HG02981 (cell line): ENCODE measurements at regions not wholly inside any gene's neighbourhood (a gene's known extent, or its start where the extent isn't known, plus 50 kb on each side); places are given as distances from the start of the nearest gene placed in this dataset.
"Not testable (repeated sequence)": the region's sequence is repeated elsewhere in the genome, so short reads cannot be mapped to it uniquely, and the experiment has no call there.

ENCODE experiments used
- ATAC-seq: cut with Tn5 transposase; IDR thresholded peaks from one replicate; pipeline ENCODE4 v1.9.1; 2021; ENCODE audit warnings: mild to moderate bottlenecking, moderate library complexity; ENCODE audit not compliant: unreplicated experiment

GRCh38 chr3:124303305-124303910 lies 311.5 kb upstream of the ROPN1 start:
- ATAC-seq: no peak

- no peak for ATAC-seq
Observed at GRCh38 chr3:124306665-124307064, 314.7 kb upstream of the ROPN1 start.

DNA sequence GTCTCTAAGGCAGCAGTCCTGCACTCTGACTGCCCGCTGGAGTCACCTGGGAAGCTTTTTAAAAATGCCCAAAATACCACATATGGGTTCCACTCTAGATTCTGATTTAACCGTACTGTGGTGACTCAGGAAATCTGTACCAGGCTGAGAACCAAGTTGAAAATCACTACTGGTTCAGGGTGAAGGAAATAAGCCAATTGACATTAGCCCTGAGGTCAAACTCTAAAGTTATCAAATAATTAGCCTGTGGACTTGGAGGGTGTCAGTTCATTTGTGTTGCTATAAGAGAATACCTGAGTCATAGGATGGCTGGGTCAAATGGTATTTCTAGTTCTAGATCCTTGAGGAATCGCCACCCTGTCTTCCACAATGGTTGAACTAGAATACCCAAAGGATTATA lies 321.7 kb upstream of the ROPN1 start:
- no peak for ATAC-seq

GRCh38 chr3:124315215-124316033 lies 323.5 kb upstream of the ROPN1 start:
- no peak for ATAC-seq

DNA sequence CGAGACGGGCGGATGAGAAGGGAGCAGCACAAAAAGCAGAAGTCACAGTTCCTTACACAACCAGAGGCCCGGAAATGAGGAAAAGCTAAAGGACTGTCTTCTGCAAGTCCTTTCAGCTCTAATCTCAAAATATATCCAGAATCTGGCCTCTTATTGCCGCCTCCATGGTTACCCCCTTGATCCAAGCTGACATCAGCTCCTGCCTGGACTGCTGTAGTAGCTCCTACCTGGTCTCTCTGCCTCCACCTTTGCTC lies 324.0 kb upstream of the ROPN1 start:
- ATAC-seq: no peak

DNA sequence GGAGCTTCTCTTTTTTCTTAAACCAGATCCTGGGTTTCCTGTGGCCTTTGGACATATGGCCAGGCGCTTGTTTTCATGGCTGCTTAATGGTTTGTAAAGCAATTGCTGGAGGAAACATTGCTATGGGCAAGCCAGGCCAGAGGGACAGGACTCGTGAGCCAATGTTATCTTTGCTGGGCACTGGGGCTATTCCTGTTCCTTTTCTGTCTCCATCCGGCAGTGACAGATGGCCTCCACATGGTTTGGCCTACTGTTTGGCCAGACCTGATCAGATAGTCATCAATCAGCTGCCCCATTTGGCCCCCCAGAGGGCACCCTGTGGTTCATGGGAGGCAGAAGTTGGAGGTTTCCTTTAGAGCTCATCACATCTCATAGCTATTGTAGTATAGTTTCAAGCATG lies 326.1 kb upstream of the ROPN1 start:
- ATAC-seq: no peak

DNA sequence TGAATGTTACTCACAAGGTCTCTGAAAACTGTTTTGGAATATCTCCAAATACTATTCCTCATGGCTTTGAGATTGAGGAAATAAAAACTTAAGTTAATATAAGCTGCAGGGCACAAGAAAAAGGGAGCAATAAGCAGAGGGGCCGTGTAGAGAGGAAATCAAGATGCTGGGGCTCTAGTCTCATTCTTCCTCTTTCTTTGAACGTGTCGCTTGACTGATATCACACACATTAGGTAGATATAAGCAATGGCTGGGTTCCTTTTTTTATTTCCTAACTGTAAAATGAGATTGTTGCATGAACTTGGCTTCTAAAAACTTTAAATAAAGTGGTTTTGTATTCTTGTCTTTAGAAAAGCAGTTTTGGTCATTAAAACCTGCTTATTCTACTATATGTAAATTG lies 326.7 kb upstream of the ROPN1 start:
- no peak for ATAC-seq

DNA sequence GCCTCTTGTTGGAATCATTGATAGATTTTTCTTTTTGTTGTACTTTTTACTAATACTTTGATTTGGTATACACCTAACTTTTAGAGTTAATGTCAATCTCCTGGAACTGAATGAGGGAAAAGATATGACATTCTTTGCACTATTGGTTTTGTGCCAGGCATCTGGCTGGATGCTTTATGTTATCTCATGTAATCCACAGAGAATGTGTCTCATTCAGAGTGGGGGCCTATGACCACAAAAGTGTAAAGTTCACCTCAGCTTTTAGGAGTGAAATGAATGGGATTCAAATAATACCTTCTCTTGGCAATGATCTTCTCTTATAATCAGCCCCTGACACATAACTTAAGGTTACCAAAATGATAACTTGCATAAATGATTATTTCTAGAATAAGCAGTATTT lies 329.1 kb upstream of the ROPN1 start:
- ATAC-seq: no peak

DNA sequence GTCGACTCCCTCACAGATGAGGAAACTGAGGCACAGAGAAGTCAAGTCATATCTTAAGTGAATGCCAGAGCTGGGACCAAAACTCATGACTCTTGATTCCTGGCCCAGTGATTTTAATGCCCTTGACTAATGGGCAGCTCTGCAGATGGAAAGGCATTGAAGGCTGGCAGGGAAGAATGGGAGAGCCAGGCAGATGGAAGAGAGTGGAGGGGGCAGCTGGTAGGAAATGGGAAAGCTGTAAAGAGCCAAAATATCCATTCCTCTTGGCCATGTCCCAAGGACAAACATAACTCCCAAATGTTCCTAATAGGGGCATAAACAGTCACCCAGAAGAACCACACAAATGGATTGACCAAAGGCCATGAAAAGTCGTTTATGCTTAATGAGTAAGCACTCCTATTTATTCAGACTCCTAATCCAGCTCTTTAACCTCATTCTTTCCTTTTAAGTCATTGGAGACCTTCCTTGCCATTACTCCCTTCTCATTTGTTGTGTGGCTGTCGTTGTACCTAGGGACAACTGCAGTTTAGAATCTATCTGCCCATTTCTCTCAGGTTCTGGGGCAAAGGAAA lies 330.5 kb upstream of the ROPN1 start:
- no peak for ATAC-seq

DNA sequence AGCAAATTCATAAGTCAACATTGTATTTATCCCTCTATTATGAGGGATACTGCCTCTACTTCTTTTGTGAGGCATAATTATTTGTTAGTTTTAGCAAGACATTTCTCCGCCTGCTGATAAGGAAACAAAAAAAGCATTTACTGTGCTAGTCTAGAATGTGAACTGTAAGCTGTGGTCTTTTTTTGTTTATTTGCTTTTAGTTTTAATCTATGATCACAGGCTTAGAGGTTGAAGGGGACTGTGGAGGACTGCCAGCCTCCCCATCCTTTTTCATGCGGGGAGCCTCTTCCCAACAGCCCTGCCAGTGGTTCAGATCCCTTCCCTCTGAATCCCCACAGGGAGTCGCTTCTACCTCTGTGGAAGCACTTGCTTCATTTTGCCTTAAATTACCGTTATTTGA lies 331.0 kb upstream of the ROPN1 start:
- ATAC-seq: no peak

GRCh38 chr3:124325248-124325647 lies 333.3 kb upstream of the ROPN1 start:
- no peak for ATAC-seq

DNA sequence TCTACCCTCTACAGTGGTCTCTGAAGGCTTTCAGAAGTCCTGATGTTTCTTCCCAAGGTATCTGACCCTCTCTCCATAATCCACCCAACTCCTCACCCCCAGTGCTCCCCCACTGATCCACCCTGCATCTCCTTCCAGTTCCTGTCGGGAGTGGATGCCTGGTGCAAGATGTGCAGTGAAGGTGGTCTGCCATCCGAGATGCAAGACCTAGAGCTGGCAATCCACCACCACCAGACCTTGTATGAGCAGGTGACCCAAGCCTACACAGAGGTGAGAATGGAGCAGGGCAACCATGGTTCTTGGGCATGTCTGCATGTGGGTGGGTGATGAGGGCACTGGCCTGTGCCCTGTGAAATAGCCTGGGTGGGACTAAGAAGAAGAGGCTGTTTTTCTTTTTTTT lies 337.8 kb upstream of the ROPN1 start:
- no peak for ATAC-seq

DNA sequence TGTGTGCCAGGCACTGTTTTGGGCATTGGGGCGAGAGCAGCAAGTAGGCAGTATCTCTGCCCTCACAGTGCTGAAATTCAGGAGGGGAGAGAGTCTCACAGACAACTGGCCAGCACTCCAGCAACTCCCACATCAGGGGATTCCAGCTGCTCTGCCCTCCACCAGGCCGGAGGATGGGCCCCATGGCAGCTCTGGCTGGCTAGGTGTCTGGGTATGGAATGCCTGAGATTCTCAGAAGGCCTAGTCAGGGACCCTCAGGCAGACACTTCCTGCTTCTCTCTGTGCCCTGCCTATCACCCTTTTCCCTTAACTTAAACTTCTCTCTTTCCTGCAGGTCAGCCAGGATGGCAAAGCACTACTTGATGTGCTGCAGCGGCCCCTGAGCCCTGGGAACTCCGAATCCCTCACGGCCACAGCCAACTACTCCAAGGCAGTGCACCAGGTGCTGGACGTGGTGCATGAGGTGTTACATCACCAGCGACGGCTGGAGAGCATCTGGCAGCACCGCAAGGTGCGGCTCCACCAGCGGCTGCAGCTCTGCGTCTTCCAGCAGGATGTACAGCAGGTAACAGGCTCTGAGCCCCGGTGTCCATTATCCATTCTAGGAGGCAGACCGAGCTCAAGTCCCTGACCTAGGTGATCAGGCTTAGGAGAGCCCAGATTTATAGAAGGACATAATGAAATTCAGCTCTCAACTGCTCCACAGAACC lies 342.2 kb upstream of the ROPN1 start:
- no peak for ATAC-seq

GRCh38 chr3:124336067-124336656 lies 344.2 kb upstream of the ROPN1 start:
- ATAC-seq: no peak

GRCh38 chr3:124345845-124346244 lies 353.9 kb upstream of the ROPN1 start:
- no peak for ATAC-seq

- no peak for ATAC-seq
Observed at GRCh38 chr3:124346487-124346886, 354.6 kb upstream of the ROPN1 start.

- ATAC-seq: no peak
Observed at GRCh38 chr3:124347418-124347817, 355.5 kb upstream of the ROPN1 start.

DNA sequence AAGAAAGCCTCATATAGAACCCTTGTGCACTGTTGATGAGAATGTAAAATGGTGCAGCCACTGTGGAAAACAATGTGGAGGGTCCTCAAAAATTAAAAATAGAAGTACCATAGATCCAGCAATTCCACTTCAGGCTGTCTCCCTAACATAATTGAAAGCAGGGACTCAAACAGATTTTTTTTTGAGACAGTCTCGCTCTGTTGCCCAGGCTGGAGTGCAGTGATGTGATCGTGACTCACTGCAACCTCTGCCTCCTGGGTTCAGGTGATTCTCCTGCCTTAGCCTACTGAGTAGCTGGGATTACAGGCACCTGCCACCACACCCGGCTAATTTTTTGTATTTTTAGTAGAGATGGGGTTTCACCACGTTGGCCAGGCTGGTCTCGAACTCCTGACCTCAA lies 356.6 kb upstream of the ROPN1 start:
- ATAC-seq: not testable (repeated sequence)

DNA sequence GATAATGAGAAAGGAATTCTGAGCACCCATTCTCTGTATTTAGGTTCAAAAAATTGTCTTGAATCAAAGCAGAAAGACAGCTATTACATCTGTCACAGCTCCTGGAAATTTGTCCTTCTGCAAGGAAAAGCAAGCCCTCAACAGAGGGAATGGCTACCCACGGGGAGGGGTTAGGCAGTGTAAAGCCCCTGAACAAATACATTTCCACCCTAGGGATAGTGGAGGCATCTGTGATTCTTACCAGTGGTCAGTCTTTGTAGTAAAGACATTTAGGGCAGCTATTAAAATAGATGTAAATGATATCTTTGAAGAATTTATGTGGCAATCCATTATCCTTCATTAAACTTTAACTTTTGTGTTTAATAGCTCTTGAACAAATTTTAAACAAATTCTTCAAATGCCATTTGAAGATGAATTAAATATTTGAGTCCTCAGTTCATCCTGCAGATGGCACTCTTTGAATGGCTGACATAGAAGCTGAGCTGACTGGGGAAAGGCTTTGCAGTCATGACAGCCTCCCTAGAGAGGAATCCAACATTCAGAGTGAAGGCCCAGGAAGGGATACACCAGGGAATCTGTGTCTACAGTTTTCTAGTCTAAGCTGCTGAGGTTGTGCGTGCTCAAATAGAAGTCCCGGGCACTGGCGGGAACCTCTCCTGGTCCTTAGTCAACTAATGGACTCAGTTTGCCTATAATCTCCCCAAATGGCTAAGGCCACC lies 359.7 kb upstream of the ROPN1 start:
- no peak for ATAC-seq

DNA sequence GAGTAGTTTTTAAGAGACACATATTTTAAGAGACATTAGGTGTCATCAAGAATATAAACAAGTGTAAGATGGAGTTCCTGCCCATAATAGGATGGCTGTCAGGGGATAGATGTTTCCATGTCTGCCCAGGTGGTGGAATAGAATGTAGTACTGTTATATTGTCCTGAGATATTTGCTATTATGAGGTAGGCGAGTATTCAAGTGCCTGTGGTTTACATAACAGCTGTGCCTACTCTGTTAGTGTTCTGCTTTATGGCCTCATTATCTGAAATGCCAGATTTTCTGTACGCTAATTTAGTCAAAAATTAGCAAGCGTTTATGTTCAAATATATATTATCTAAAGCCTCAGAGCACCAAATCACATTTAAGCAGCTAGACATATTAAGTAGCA lies 360.2 kb upstream of the ROPN1 start:
- no peak for ATAC-seq

DNA sequence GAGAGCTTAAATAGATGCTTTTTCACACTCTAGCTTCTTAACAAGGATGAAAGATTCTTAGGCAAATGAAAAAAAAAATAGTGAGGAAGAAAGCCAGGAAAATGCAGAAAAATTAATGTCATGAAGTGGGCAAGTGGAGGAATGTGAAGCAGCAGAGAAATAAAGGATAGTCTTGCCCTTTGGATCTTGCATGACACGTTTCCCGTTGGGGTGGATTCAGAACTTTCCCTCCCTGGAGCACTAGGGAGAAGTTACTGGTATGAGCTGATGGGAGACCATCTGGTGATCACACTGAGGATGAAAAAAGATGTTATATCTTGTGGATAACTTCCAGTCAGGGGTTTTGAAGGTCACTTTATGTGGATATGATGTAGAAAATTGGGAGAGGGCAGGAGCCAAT lies 361.8 kb upstream of the ROPN1 start:
- ATAC-seq: no peak
